Transverse colon (tissue), 4 donors: ENCODE measurements at regions not wholly inside any gene's neighbourhood (a gene's known extent, or its start where the extent isn't known, plus 50 kb on each side); places are given as distances from the start of the nearest gene placed in this dataset.

ENCODE experiments used
- DNase-seq: peaks from one replicate; pipeline ENCODE4 v3.0.0-alpha.2; 2019
- H3K27ac ChIP-seq, 4 donors: fragments of 200-600 bp; sonication (generic); 2 replicates each; pipeline ENCODE4 v1.5.1; 2016 to 2018; ENCODE audit warnings: inconsistent platforms in 4 of 4
- H3K27me3 ChIP-seq: fragments of 200-600 bp; sonication (generic); 2 replicates; pipeline ENCODE4 v1.5.1; 2017; ENCODE audit warnings: inconsistent platforms
- H3K36me3 ChIP-seq, 4 donors: fragments of 200-600 bp; sonication (generic); 2 replicates each; pipeline ENCODE4 v1.5.1; 2017 to 2019; ENCODE audit warnings: inconsistent platforms in 4 of 4
- H3K4me1 ChIP-seq, 4 donors: fragments of 200-600 bp; sonication (generic); 2 replicates each; pipeline ENCODE4 v1.5.1; 2017 to 2020; ENCODE audit warnings: inconsistent platforms in 4 of 4
- H3K4me3 ChIP-seq, 4 donors: fragments of 200-600 bp; sonication (generic); 1 replicate in 1 of 4; 2 replicates in 3 of 4; pipeline versions ENCODE4 v1.5.1 to v1.6.1; 2017 to 2019; ENCODE audit warnings: inconsistent platforms in 4 of 4
- H3K9me3 ChIP-seq, 2 donors: fragments of 200-600 bp; sonication (generic); 2 replicates each; pipeline ENCODE4 v1.5.1; 2017 to 2019; ENCODE audit warnings: inconsistent platforms in 2 of 2
- EP300 ChIP-seq: sonication (generic); formaldehyde crosslinking; IDR thresholded peaks from one replicate; pipeline ENCODE4 v1.6.1; 2017; ENCODE audit warnings: antibody characterized with exemption, low read depth
- POLR2A ChIP-seq: fragments of 450-650 bp; IDR thresholded peaks from one replicate; pipeline ENCODE4 v1.6.1; 2016; ENCODE audit warnings: antibody characterized with exemption, mild to moderate bottlenecking, moderate library complexity
- POLR2AphosphoS5 ChIP-seq, 3 donors: sonication (generic); formaldehyde crosslinking; IDR thresholded peaks; one replicate each; pipeline ENCODE4 v1.6.1; 2016; ENCODE audit warnings: antibody characterized with exemption in 3 of 3
- WGBS, 2 donors: methylation state at CpG; one replicate each; pipeline ENCODE4 v1.1.5; 2018; ENCODE audit warnings: low coverage in 1 of 2; 5-methylcytosine and 5-hydroxymethylcytosine counted together
- in situ Hi-C, 4 donors: fragments of 200-750 bp; cut with MboI; loops; one replicate each; pipeline versions ENCODE4 v1.15.0 to v1.15.1; 2017; ENCODE audit warnings: low sequenced_read_pairs in 3 of 4, low pct_ligation_motif_present in 1 of 4, low pct_unique_long_range_greater_than_20kb in 1 of 4
- intact Hi-C: fragments of 100-400 bp; cut with DNase I; formaldehyde crosslinking; loops from one replicate; pipeline ENCODE4 v1.15.1; 2023; ENCODE audit warnings: low total_unique reads
- TF ChIP-seq, protein P1 (sequence below), 5 experiments: fragments of 200-600 bp in 3 of 5; fragments of 450-650 bp in 2 of 5; sonication (generic) in 3 of 5; IDR thresholded peaks; 1 replicate in 2 of 5; 2 replicates in 3 of 5; pipeline ENCODE4 v1.5.1; 2016 to 2017; ENCODE audit warnings: antibody characterized with exemption in 5 of 5, inconsistent platforms in 3 of 5, mild to moderate bottlenecking in 2 of 5, moderate library complexity in 1 of 5

DNA sequence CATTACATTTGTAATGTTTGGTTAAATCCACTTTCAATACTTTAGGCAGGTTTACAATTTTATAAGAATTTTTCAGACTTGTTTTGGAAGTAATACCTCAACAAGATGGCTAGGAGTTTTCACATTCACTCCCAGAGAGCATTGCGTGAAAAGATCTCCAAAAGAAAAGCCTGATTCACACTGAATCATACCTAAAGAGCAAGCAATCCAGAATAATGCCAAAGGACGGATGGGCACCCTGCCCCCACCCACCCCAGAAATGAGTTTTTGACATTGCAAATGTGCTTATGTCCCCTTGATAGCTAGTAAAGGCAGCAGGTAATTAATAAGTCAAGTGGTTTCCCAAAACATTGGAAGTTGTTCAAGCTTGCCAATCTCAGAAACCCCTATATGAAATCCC, 557.7 kb upstream of the TENM3 start:
- Histone ChIP-seq H3K27me3 (no peaks in the 10 kb centered on the region), H3K9me3 (no peaks in the 10 kb centered on the region), H3K4me1 (no peaks in the 10 kb centered on the region), H3K4me3 (no peak overlapping the region), H3K36me3 (no peaks in the 10 kb centered on the region), H3K27ac (no peak overlapping the region)
- in situ Hi-C loops (no loop called here), intact Hi-C loops (no loop called here)
- no peak for TF ChIP-seq POLR2A
- TF ChIP-seq POLR2AphosphoS5 (IDR thresholded peaks at IDR 0.05), result no peak
- TF ChIP-seq, protein P1, sequence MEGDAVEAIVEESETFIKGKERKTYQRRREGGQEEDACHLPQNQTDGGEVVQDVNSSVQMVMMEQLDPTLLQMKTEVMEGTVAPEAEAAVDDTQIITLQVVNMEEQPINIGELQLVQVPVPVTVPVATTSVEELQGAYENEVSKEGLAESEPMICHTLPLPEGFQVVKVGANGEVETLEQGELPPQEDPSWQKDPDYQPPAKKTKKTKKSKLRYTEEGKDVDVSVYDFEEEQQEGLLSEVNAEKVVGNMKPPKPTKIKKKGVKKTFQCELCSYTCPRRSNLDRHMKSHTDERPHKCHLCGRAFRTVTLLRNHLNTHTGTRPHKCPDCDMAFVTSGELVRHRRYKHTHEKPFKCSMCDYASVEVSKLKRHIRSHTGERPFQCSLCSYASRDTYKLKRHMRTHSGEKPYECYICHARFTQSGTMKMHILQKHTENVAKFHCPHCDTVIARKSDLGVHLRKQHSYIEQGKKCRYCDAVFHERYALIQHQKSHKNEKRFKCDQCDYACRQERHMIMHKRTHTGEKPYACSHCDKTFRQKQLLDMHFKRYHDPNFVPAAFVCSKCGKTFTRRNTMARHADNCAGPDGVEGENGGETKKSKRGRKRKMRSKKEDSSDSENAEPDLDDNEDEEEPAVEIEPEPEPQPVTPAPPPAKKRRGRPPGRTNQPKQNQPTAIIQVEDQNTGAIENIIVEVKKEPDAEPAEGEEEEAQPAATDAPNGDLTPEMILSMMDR (IDR thresholded peaks at IDR 0.05), result no peak
- no peak for TF ChIP-seq EP300
- no peak for DNase-seq
- WGBS, 2 donors, result 75% methylated on average over 2 of the region's 2 CpGs

DNA sequence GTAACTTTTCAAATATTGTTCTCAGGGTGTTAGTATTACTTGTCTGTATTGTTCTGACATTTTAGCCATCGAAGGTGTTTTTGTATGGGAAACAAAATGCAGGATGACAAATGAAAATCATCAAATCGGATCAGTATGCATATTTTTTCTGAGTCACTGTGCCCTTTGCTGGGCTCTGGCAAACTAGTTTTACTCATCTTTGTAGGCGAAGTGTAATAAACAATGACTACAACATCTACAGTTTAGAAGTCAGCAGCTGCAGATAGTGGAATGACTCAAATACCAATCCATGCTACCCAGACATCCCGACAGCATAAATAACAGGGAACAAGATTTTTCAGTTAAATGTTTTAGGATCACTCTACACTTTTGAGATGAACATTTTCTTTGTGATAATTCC, 557.3 kb upstream of the TENM3 start:
- WGBS, 2 donors, result 68 to 72% methylated on average over 4 of the region's 4 CpGs

DNA sequence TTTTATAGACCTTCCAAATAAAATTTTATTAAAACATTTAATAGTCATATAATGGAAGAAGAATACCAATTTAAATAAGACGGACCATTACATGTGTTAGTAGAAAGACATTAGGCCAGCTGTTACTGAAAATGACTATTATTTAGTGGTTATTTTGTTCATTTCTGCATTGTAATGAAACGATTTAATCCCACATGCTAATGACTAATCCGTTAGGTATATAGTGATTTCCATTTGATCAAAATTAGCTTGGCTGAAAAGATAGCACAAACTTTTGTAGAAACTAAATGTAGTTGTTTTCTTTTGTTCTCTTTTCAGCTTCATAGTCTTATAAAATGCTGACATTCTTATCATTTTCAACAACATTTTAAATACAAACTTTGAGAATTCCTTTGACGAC, 556.1 kb upstream of the TENM3 start:
- Histone ChIP-seq H3K4me1 (no peaks in the 10 kb centered on the region), H3K4me3 (no peak overlapping the region), H3K36me3 (no peaks in the 10 kb centered on the region), H3K27ac (no peak overlapping the region), H3K27me3 (no peaks in the 10 kb centered on the region), H3K9me3 (no peaks in the 10 kb centered on the region)
- TF ChIP-seq EP300 (no peak), POLR2A (no peak), POLR2AphosphoS5 (IDR thresholded peaks at IDR 0.05) (no peak)
- TF ChIP-seq, protein P1 (IDR thresholded peaks at IDR 0.05), result no peak
- in situ Hi-C loops, result no loop called here
- DNase-seq, result no peak
- WGBS, 2 donors, result 62 to 76% methylated on average over 4 of the region's 4 CpGs
- intact Hi-C loops, result no loop called here

More for the DNA sequence above, 557.3 kb upstream of the TENM3 start:
- no peak for TF ChIP-seq EP300
- TF ChIP-seq, protein P1 (IDR thresholded peaks at IDR 0.05), result no peak
- TF ChIP-seq POLR2A, result no peak
- no peak for TF ChIP-seq POLR2AphosphoS5 (IDR thresholded peaks at IDR 0.05)
- Histone ChIP-seq H3K4me1 (no peaks in the 10 kb centered on the region), H3K4me3 (no peak overlapping the region), H3K27ac (no peak overlapping the region), H3K36me3 (no peaks in the 10 kb centered on the region), H3K27me3 (no peaks in the 10 kb centered on the region), H3K9me3 (no peaks in the 10 kb centered on the region)
- intact Hi-C loops (no loop called here), in situ Hi-C loops (no loop called here)
- no peak for DNase-seq

DNA sequence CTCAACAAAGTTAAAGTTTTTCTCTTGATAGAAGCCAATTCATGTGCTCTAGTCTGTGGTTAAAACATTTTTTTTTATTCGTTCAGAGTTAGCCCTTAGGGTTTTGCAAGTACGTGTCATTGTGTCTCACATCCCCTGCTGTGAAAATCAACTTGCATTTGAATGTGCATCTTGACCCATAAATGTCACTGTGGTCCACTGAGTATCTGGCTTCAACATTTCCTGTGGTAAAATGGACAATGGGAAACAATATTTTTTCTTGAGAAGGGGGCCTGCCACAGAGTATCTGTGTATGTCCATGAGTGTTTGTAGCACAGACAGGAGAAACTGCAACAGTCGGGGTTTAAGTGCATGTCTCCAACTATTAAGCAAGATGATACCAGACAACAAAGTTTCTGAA, 554.8 kb upstream of the TENM3 start:
- no peak overlapping the region for H3K27ac ChIP-seq
- no peaks in the 10 kb centered on the region for H3K9me3 ChIP-seq
- WGBS, 2 donors, result 36 to 58% methylated on average over 3 of the region's 3 CpGs
- no peak overlapping the region for H3K4me3 ChIP-seq
- intact Hi-C loops, result no loop called here
- TF ChIP-seq, protein P1 (IDR thresholded peaks at IDR 0.05), result no peak
- TF ChIP-seq POLR2AphosphoS5 (IDR thresholded peaks at IDR 0.05) (no peak), EP300 (no peak), POLR2A (no peak)
- no peaks in the 10 kb centered on the region for H3K27me3 ChIP-seq
- in situ Hi-C loops, result no loop called here
- H3K36me3 ChIP-seq, result no peaks in the 10 kb centered on the region
- DNase-seq, result no peak
- H3K4me1 ChIP-seq, result no peaks in the 10 kb centered on the region
